CD4-positive, alpha-beta T cell treated with Interleukin-2 at 100 ng/mL for 4 hours (primary cell): ENCODE measurements at regions not wholly inside any gene's neighbourhood (a gene's known extent, or its start where the extent isn't known, plus 50 kb on each side); places are given as distances from the start of the nearest gene placed in this dataset.

Experiments
- DNase-seq: peaks from one replicate; pipeline ENCODE4 v3.0.0-alpha.2; 2020; ENCODE audit warnings: low spot score

GRCh38 chr1:239603530-239603929 is 217.2 kb downstream of the CHRM3 start:
- no peak for DNase-seq

- DNase-seq: no peak
Observed at GRCh38 chr1:239606850-239607400, 220.6 kb downstream of the CHRM3 start.

- DNase-seq: no peak
Observed at GRCh38 chr1:239608469-239608868, 222.1 kb downstream of the CHRM3 start.

- no peak for DNase-seq
Observed at GRCh38 chr1:239612379-239612778, 226.0 kb downstream of the CHRM3 start.

GRCh38 chr1:239616673-239617072 is 230.3 kb downstream of the CHRM3 start:
- no peak for DNase-seq

GRCh38 chr1:239617259-239617658 is 230.9 kb downstream of the CHRM3 start:
- no peak for DNase-seq

- DNase-seq: no peak
Observed at GRCh38 chr1:239617731-239618130, 231.4 kb downstream of the CHRM3 start.

GRCh38 chr1:239619190-239619589 is 232.8 kb downstream of the CHRM3 start:
- DNase-seq: no peak

GRCh38 chr1:239630767-239631166 is 244.4 kb downstream of the CHRM3 start:
- no peak for DNase-seq

GRCh38 chr1:239633432-239633831 is 247.1 kb downstream of the CHRM3 start:
- no peak for DNase-seq

- no peak for DNase-seq
Observed at GRCh38 chr1:239635276-239635675, 248.9 kb downstream of the CHRM3 start.

GRCh38 chr1:239636347-239636746 is 250.0 kb downstream of the CHRM3 start:
- DNase-seq: no peak

GRCh38 chr1:239644604-239645003 is 258.2 kb downstream of the CHRM3 start:
- DNase-seq: no peak

- no peak for DNase-seq
Observed at GRCh38 chr1:239647045-239647444, 260.7 kb downstream of the CHRM3 start.

- DNase-seq: no peak
Observed at GRCh38 chr1:239647964-239648632, 261.7 kb downstream of the CHRM3 start.

GRCh38 chr1:239655023-239655422 is 268.7 kb downstream of the CHRM3 start:
- no peak for DNase-seq

GRCh38 chr1:239657291-239657690 is 270.9 kb downstream of the CHRM3 start:
- DNase-seq: no peak

GRCh38 chr1:239662950-239663349 is 276.6 kb downstream of the CHRM3 start:
- DNase-seq: no peak

- DNase-seq: no peak
Observed at GRCh38 chr1:239672256-239672655, 285.9 kb downstream of the CHRM3 start.

GRCh38 chr1:239675735-239676134 is 289.4 kb downstream of the CHRM3 start:
- no peak for DNase-seq

GRCh38 chr1:239676522-239677273 is 290.3 kb downstream of the CHRM3 start:
- DNase-seq: no peak

GRCh38 chr1:239677362-239677761 is 291.0 kb downstream of the CHRM3 start:
- no peak for DNase-seq

GRCh38 chr1:239678181-239678580 is 291.8 kb downstream of the CHRM3 start:
- DNase-seq: no peak
